HG02610 (cell line): ENCODE measurements at regions not wholly inside any gene's neighbourhood (a gene's known extent, or its start where the extent isn't known, plus 50 kb on each side); places are given as distances from the start of the nearest gene placed in this dataset.
"Not testable (repeated sequence)": the region's sequence is repeated elsewhere in the genome, so short reads cannot be mapped to it uniquely, and the experiment has no call there.

ENCODE experiments used
- ATAC-seq: cut with Tn5 transposase; IDR thresholded peaks from one replicate; pipeline ENCODE4 v1.9.1; 2021; ENCODE audit warnings: mild to moderate bottlenecking, moderate library complexity; ENCODE audit not compliant: unreplicated experiment

DNA sequence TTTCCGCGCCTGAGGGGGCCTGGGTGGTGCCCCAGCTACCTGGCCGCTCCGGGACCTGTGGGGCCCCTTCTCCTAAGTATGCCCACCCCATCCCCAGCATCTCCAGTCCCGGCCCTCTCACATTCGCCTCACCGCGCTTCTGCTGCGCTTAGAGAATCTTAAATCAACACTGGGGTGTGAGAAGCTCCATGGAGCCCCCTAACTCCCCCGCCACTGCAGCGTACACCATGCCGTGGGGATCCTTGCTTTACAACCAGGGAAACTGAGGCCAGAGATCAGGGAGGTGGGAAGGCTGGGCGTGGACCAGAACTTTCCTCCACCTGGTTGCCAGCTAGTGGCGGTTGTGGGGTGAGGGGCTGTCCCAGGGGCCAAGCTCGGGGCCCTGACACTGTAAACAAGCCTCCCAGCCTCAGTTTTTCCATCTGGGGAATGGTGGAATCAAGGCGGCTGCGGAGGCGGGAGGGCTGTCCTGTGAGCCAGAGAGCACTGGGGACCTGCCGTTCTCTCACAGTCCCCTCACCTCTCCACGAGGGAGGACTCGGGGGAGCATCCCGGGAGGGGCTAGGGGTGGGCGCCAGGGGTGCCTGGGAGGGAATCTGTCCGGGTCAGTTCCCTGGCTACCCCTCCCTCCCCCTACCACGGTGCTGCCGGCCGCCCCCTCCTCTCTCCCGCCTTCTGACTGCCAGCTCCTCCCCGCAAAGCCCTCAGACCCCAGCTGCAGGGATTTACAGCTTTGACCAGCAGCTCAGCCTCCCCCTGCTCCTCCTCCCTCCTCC, 161.2 kb downstream of the C9orf50 start:
- no peak for ATAC-seq

GRCh38 chr9:129458663-129459546, 162.0 kb downstream of the C9orf50 start:
- no peak for ATAC-seq

DNA sequence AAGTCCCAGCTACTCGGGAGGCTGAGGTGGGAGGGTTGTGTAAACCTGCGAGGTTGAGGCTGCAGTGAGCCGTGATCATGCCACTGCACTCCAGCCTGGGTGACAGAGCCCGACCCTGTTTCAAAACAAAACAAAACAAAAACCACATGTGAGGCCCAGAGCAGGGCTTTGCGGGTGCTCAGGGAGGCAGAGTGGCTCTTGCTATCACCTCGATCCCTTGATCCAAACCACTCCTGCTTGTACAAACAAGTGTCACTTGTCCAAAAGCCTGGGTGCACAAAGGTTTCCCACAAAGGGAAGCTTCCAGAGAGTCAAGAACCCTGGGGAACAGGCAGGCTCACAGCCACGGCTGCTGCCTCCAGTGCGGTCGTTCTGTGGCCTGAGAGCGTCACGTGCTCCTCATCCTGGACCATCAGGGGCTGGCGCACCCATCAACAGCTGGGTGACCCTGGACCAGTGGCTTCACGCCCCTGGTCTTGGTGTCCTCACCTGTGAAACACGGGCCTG, 162.7 kb downstream of the C9orf50 start:
- ATAC-seq = peak; percentile 41

DNA sequence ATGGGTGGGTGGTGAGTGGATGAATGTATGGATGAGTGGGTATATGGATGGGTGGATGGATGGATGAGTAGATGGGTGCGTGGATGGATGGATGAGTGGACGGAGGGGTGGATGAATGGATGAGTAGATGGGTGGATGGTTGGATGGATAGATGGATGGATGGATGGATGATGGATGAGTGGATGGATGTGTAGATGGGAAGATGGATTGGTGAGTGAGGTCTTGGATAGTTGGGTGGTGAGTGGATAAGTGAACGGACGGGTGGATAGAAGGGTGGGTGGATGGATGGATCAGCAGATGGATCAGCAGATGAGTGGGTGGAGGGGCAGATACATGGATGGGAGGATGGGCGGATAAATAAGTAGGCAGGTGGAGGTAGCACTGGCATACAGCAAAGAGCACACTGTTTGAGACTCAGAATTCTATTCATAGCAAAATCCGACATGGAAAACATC, 163.5 kb downstream of the C9orf50 start:
- no peak for ATAC-seq

DNA sequence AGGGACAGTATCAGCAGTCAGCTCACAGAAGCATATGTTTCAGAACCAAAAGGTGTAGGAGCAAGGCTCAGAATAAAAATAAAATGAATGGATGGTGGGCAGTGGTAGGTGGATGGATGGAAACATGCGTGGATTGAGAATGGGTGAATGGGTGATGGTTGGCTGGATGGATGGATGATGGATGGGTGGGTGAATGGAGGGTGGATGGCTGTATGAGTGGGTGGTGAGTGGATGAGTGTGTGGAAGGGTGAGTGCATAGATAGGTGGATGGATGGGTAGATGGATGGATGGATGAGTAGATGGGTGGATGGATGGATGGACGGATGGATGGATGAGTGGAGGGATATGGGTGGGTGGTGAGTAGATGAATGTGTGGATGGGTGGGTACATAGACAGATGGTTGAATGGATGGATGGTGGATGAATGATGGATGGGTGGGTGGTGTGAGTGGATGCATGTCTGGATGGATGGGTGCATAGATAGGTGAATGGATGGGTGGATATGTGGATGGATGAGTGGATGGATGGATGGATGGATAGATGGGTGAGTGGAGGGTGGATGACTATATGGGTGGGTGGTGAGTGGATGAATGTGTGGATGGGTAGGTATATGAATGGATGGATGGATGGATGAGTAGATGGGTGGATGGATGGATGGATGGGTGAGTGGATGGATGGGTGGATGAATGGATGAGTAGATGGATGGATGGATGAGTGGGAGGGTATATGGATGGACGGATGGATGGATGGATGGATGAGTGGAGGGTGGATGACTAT, 164.2 kb downstream of the C9orf50 start:
- no peak for ATAC-seq

DNA sequence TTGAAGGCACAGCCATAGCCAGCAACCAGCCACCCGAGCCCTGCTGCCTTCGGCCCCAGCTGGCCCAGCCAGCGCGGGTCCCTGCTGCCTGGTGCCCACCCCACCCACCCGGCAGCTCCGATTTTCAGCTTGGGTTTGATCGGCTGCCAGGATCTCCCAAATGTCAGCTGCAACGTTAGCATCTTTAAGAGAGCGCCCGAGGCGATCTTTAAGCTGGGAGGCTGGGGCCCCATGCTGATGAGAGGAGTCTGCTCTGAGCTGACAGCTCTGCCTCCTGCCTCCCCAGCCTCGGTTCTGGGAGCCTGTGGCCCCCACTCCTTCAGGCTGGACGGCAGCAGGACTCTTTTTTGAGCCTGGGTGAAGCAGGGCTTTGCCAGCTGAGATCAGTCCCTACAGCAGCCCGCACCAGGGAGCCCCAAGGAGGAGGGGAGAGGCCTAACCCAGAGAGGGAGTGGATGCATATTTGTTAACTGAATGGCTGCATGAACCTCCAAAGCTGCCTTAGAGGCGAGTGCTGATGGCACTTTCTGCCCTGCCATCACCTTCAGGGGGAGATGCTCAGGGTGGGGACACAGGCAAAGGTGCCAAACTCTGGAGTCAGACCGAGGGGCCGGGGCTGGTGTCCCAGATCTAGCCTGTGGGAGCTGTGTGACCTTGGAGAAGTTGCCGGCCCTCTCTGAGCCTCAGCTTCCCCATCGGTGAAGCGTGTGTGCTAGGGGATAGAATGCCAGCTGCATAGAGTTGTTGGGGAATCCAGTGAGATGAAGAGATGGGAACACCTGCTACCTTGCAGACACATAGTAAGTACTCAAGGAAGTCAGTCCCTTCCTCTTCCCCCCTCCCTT, 165.5 kb downstream of the C9orf50 start:
- no peak for ATAC-seq

GRCh38 chr9:129454467-129455067, 166.3 kb downstream of the C9orf50 start:
- no peak for ATAC-seq

GRCh38 chr9:129453734-129454133, 167.2 kb downstream of the C9orf50 start:
- ATAC-seq = no peak

DNA sequence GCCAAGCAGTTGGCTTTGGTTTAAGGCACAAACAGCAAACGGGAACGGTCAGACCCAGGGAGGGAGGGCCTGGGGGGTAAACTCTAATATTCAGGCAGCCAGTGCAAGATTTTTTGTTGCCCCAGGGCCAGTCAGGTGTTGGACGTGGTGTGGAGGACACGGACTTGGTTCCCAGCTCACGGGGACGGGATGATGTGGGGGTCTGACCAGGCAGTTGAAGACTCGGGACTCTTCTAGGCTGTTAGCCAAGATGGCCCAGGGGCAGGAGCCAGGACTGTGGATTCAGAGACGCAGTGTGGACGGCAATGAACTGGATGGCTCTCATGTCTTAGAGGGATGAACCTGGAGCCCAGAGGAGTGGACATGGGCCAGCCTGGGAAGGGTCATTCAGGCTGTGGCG, 169.2 kb downstream of the C9orf50 start:
- no peak for ATAC-seq

- no peak for ATAC-seq
Observed at GRCh38 chr9:129451089-129451656, 169.7 kb downstream of the C9orf50 start.

DNA sequence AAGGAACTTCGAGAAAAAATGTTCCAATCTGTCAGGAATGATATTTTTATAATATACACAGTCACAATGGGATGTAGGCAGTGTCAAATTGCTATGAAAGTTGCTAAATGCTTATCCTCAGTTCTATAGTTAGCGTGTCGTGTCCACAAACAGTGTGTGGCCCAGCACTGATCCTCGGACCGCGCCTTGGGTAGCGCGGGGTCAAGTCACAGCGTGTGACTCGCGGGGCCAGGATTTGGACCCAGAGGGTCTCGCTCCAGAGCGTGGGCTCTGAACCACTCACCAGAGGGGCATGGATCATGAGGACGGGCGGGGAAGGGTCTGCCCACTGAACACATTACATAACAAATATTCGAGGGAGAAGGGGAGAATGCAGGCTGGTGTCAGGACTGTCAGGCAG, 171.8 kb downstream of the C9orf50 start:
- no peak for ATAC-seq

- no peak for ATAC-seq
Observed at GRCh38 chr9:129446828-129447550, 173.9 kb downstream of the C9orf50 start.

GRCh38 chr9:129445794-129446306, 175.1 kb downstream of the C9orf50 start:
- ATAC-seq = no peak

DNA sequence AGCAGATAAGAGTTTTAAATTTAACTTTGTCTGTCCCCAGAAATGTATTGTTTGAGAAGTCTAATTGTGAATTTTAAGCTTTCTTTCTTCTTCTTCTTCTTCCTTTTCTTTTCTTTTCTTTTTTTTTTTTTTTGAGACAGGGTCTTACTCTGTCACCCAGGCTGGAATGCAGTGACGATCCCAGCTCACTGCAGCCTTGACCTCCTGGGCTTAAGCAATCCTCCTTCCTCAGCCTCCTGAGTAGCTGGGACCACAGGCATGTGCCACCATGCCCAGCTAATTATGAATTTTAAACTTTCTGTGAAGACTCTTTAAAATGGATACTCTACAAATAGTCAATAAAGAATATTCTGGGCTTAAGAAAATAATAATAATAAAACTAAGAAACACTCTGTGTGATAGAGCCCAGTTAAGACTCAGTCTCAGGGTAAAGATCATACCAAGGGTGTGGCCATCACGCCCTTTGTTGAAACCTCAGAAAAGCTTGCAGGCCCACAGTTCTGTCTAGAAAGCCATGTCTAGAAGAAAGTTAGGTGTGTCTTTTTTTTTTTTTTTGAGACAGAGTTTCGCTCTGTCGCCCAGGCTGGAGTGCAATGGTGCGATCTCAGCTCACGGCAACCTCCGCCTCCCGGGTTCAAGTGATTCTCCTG, 177.3 kb downstream of the C9orf50 start:
- ATAC-seq = not testable (repeated sequence)

DNA sequence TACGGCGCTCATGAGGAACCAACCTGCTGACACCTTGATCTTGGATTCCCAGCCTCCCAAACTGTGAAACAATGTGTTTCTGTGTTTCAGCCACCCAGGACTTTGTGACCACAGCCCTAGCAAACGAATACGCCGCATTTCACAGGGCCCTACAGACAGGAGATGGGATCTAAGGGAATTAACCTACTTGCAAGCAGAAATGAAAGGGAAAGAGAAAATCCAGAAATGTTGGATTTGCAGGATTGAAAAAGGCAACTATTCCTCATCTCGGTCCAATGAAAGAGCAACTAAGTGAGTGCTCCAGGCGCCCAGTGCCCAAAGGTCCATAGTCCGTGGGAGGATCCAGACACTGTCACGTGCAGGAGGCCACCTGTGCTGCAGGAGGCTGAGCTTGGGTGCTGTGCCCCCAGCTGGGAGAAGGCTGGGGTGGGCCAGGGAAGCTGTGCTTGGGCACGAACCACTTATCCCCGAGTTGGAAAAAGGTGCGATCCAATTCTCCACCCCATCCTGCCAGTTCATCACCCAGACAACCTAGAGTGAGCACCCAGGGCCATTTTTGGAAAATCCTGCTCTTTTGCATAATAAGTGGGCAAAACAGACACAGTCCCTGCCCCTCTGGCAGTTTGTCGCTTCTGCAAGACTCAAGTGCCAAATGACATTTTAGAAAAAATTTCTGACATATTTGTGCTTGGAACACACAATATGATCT, 177.9 kb downstream of the C9orf50 start:
- ATAC-seq = no peak

DNA sequence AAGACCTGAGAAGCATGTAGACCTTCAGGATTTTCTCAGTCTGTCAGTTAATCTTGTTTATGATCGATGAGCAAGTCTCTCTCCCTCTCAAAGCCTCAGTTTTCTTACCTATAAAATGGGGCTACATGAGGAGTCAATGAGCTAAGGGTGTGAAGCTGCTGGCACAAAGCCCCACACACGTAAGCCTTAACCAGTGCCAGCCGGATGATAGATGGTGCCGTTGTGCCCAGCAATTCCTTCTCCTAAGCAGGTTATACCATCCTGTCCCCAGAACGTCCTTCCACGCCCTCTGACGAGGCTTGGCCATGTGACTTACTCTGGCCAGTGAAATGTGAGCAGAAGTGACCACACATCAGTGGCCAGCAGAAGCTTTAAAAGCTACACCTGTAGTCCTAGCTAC, 179.0 kb downstream of the C9orf50 start:
- no peak for ATAC-seq

DNA sequence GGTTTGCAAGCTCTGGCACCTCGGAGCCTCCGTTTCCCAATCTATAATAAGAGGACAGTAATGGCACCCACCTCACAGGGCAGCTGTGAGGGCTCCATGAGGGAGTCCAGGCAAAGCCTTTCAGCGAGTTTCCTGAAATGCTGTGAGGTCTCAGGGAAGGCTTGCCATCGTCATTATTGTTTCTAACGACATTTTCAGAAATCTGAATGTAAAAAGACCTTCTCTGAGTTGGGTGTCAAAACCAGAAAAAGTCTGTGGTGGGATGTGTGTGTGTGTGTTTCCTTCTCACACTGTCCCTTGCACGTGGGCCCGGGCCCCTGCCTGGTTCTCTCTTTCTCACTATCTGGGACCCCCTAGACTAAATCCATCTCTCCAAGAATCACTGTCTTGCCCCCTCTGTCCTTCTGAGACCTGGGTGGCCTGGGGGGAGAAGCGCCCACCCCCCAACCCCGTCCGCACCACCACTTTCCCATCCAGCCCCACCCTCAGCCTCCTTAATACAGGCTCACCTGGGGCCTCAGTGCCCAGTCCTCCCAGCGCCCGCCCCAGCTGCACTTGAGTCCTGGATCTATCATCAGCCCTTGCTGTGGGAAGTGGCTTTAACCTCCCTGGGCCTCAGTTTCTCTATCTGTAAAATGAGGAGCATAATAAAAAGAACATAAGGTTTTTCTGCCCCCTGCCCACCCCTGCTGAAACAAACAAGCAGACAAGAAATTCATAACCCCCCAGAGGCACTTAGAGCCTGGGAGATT, 180.3 kb downstream of the C9orf50 start:
- no peak for ATAC-seq
